Adrenal gland (tissue), 9 donors: ENCODE measurements at regions not wholly inside any gene's neighbourhood (a gene's known extent, or its start where the extent isn't known, plus 50 kb on each side); places are given as distances from the start of the nearest gene placed in this dataset.

Experiments
- DNase-seq, 7 donors: peaks; one replicate each; pipeline ENCODE4 v3.0.0-alpha.2; 2019 to 2020
- H3K27ac ChIP-seq, 5 donors: fragments of 200-600 bp; sonication (generic) in 4 of 5; 1 replicate in 3 of 5; 2 replicates in 2 of 5; pipeline versions ENCODE4 v1.5.1 to v1.8.0; 2016 to 2020; ENCODE audit warnings: mild to moderate bottlenecking in 1 of 5
- H3K27me3 ChIP-seq: fragments of 200-600 bp; 2 replicates; pipeline ENCODE4 v1.8.0; 2021
- H3K36me3 ChIP-seq, 2 donors: fragments of 200-600 bp; replicated peaks in 1 of 2; 1 replicate in 1 of 2; 2 replicates in 1 of 2; pipeline versions ENCODE4 v1.5.1 to v1.8.0; 2018 to 2022
- H3K4me1 ChIP-seq, 2 donors: fragments of 200-600 bp; replicated peaks in 1 of 2; 1 replicate in 1 of 2; 2 replicates in 1 of 2; pipeline versions ENCODE4 v1.5.1 to v1.8.0; 2018 to 2021
- H3K4me3 ChIP-seq, 4 donors: fragments of 200-600 bp; sonication (generic) in 3 of 4; one replicate each; pipeline ENCODE4 v1.5.1; 2016 to 2018
- H3K9me3 ChIP-seq, 3 donors: fragments of 200-600 bp; sonication (generic) in 1 of 3; replicated peaks in 1 of 3; 1 replicate in 2 of 3; 2 replicates in 1 of 3; pipeline versions ENCODE4 v1.5.1 to v1.8.0; 2016 to 2021
- POLR2A ChIP-seq, 2 donors: fragments of 450-650 bp; IDR thresholded peaks; one replicate each; pipeline ENCODE4 v1.6.1; 2017; ENCODE audit warnings: antibody characterized with exemption in 2 of 2, mild to moderate bottlenecking in 2 of 2, moderate library complexity in 1 of 2
- WGBS, 4 donors: extraction: QIAGEN DNeasy Blood & Tissue Kit in 2 of 4; methylation state at CpG; one replicate each; pipeline versions ENCODE4 v1.1.5 to v1.1.7; 2013 to 2017; 5-methylcytosine and 5-hydroxymethylcytosine counted together
- intact Hi-C, 2 donors: fragments of 100-400 bp; cut with DNase I; formaldehyde crosslinking; loops; one replicate each; pipeline versions ENCODE4 v1.14.1 to v1.15.0; 2022 to 2023
- TF ChIP-seq, protein P1 (sequence below), 6 experiments: fragments of 450-650 bp in 4 of 6; fragments of 200-600 bp in 2 of 6; sonication (generic) in 1 of 6; IDR thresholded peaks; 1 replicate in 5 of 6; 2 replicates in 1 of 6; pipeline versions ENCODE4 v1.5.1 to v1.8.0; 2016 to 2021; ENCODE audit warnings: antibody characterized with exemption in 6 of 6, mild to moderate bottlenecking in 2 of 6, moderate library complexity in 1 of 6
- donor health status: healthy with polysubstance abuse.
- donor health status: Bipolar disorder and iron deficiency.
- donor health status: DM: yes; HTN: yes; CAD: no.
- donor health status: DM: no; HTN: no; CAD: no.
- donor health status: DM: no; HTN: no; CAD: no.

DNA sequence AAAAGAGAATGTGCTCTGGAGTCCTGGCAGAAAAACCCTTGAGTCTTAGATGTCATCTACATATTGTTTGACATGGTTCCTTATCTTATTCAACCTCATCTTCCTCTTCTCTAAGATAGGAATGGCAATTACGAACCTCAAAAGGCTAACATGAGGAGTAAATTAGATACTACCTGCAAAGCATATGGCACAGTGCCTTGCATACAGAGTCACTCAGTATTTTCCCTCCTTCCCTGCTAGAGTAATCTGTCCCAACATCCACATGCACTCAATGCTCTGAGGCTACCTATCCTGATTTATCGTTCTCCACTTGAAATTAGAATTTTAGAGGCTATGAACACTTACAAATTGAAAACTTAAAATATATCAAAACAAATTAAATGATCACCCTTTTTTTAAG lies 386.7 kb downstream of the RSL24D1 start:
- Histone ChIP-seq H3K36me3 (no peaks in the 10 kb centered on the region), H3K4me3 (no peak overlapping the region), H3K27ac (no peak overlapping the region), H3K9me3 (no peaks in the 10 kb centered on the region), H3K27me3 (no peaks in the 10 kb centered on the region), H3K4me1 (no peaks in the 10 kb centered on the region)
- DNase-seq, result no peak
- intact Hi-C loops, result no loop called here
- WGBS, 4 donors, result 70 to 78% (median 73%) methylated on average over 2 of the region's 2 CpGs
- TF ChIP-seq, protein P1, sequence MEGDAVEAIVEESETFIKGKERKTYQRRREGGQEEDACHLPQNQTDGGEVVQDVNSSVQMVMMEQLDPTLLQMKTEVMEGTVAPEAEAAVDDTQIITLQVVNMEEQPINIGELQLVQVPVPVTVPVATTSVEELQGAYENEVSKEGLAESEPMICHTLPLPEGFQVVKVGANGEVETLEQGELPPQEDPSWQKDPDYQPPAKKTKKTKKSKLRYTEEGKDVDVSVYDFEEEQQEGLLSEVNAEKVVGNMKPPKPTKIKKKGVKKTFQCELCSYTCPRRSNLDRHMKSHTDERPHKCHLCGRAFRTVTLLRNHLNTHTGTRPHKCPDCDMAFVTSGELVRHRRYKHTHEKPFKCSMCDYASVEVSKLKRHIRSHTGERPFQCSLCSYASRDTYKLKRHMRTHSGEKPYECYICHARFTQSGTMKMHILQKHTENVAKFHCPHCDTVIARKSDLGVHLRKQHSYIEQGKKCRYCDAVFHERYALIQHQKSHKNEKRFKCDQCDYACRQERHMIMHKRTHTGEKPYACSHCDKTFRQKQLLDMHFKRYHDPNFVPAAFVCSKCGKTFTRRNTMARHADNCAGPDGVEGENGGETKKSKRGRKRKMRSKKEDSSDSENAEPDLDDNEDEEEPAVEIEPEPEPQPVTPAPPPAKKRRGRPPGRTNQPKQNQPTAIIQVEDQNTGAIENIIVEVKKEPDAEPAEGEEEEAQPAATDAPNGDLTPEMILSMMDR (IDR thresholded peaks at IDR 0.05), result no peak
- no peak for TF ChIP-seq POLR2A (IDR thresholded peaks at IDR 0.05)

DNA sequence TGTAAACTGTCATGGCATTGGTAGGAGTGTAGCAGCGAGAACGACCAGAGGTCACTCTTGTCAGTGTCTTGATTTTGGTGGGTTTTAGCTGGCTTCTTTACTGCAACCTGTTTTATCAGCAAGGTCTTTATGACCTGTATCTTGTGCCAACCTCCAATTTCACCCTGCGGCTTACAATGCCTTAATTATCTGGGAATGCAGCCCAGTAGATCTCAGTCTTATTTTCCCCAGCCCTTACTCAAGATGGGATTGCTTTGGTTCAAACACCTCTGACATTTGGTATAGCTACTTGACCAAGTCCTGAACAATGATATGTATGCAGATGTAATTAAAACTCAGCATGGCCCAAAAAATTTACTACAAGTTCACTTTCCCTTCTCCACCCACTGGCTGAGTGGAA lies 388.4 kb downstream of the RSL24D1 start:
- WGBS, 4 donors, result 64 to 84% (median 79%) methylated on average over 3 of the region's 3 CpGs

DNA sequence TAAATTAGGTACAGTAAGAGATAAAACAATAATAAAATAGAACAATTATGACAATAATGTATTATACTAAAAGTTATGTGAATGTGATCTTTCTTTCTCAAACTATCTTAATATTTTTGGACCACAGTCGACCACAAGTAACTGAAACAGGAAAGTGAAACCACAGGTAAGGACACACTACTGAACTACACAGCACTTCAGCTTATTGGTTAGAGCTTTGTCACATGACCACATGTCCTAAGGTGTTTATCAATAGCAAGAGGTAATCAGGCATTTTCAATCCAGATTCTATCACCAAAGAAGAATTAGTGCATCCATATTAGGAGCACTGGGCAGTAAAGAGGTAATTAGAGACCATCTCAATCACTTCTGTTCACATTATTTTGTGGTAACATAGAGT lies 392.8 kb downstream of the RSL24D1 start:
- WGBS, 4 donors, result 44 to 71% (median 58%) methylated on average over 1 of the region's 1 CpG
- Histone ChIP-seq H3K27me3 (no peaks in the 10 kb centered on the region), H3K4me3 (no peak overlapping the region), H3K4me1 (no peaks in the 10 kb centered on the region), H3K27ac (no peak overlapping the region), H3K9me3 (no peaks in the 10 kb centered on the region), H3K36me3 (no peaks in the 10 kb centered on the region)
- intact Hi-C loops, result no loop called here
- TF ChIP-seq, protein P1 (IDR thresholded peaks at IDR 0.05), result no peak
- TF ChIP-seq POLR2A (IDR thresholded peaks at IDR 0.05), result no peak
- no peak for DNase-seq

More for the DNA sequence above, 388.4 kb downstream of the RSL24D1 start:
- H3K27me3 ChIP-seq, result no peaks in the 10 kb centered on the region
- TF ChIP-seq, protein P1 (IDR thresholded peaks at IDR 0.05), result no peak
- no peak for TF ChIP-seq POLR2A (IDR thresholded peaks at IDR 0.05)
- no peaks in the 10 kb centered on the region for H3K36me3 ChIP-seq
- H3K9me3 ChIP-seq, result no peaks in the 10 kb centered on the region
- H3K4me1 ChIP-seq, result no peaks in the 10 kb centered on the region
- H3K27ac ChIP-seq, result no peak overlapping the region
- H3K4me3 ChIP-seq, result no peak overlapping the region
- no peak for DNase-seq
- intact Hi-C loops, result no loop called here

DNA sequence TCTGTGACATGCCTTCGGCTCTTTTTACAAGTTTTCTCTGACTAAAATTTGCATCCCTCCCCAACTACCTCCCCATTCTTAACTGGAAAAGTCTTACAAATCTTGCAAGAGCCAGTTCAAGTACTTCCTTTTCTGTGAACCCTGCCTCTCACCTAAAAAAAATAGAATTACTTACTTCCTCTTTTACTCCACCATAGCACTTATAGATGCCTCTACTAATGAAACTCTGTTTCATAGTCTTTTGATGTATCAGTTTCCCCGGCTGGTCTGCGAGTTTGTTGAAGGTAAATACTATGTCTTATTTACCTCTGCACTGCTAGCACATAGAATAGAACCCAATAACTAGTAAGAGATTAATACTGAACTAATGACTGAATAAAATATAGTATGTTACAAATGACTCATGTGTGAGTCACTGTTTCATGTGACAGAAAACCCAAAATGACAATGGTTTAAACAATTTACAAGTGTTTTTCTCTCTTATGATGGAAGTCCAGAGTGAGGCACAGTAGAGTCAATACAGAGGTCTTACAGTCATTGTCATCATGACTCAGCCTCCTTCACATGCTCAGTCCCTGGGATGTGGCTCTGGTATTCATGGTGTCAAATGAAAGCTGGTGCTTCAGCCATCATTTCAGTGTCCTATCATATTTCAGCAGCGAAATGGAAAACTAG lies 393.5 kb downstream of the RSL24D1 start:
- H3K4me3 ChIP-seq, result no peak overlapping the region

More for the DNA sequence above, 393.5 kb downstream of the RSL24D1 start:
- intact Hi-C loops, result no loop called here
- 56 to 72% (median 70%) methylated on average over 4 of the region's 4 CpGs for WGBS, 4 donors
- TF ChIP-seq, protein P1 (IDR thresholded peaks at IDR 0.05), result no peak
- TF ChIP-seq POLR2A (IDR thresholded peaks at IDR 0.05), result no peak
- no peaks in the 10 kb centered on the region for H3K36me3 ChIP-seq
- H3K27ac ChIP-seq, result no peak overlapping the region
- no peaks in the 10 kb centered on the region for H3K9me3 ChIP-seq
- DNase-seq, result no peak
- no peaks in the 10 kb centered on the region for H3K4me1 ChIP-seq
- H3K27me3 ChIP-seq, result no peaks in the 10 kb centered on the region
